ENCODE measurements at regions not wholly inside any gene's neighbourhood (a gene's known extent, or its start where the extent isn't known, plus 50 kb on each side); places are given as distances from the start of the nearest gene placed in this dataset.

GRCh38 chr20:48080583-48080982 lies 295.3 kb upstream of the SULF2 start:
- DNase-seq (ENCODE audit: low spot score) (no peak), FAIRE-seq (no peak), ATAC-seq (no peak)
- no TSS peak for BruUV-seq (replicated peaks)
- Histone ChIP-seq H3K4me1 (ENCODE audit: insufficient read depth, low read length) (no peaks in the 10 kb centered on the region), H3K79me2 (ENCODE audit: insufficient read depth, low read length) (no peaks in the 10 kb centered on the region), H3K27ac (ENCODE audit: extremely low read length, insufficient read depth, low read length) (no peak overlapping the region), H3K36me3 (replicated peaks in 1 of 2; ENCODE audit: control insufficient read depth in 1 of 2, insufficient read depth in 2 of 2, low read length in 2 of 2) (no peaks in the 10 kb centered on the region), H2AFZ (ENCODE audit: low read length) (no peak overlapping the region), H4K20me1 (ENCODE audit: insufficient read depth, low read length) (no peaks in the 10 kb centered on the region), H3K9me3 (ENCODE audit: low read length) (peaks cover 10% of the 10 kb centered on the region; the same call in 1 of the 2 replicates), H3K27me3 (ENCODE audit: control insufficient read depth in 1 of 2, insufficient read depth in 2 of 2, low read length in 2 of 2) (peaks cover 0 to 2% of the 10 kb centered on the region in 2 experiments; a peak in 3 of 5 replicates), H3K4me3 (replicated peaks in 1 of 3; ENCODE audit: insufficient read depth in 1 of 3, low read depth in 2 of 3, low read length in 3 of 3) (no peak overlapping the region), H3K9ac (ENCODE audit: insufficient read depth, low read depth, low read length) (no peak overlapping the region), H3K4me2 (ENCODE audit: low read depth, low read length) (no peak overlapping the region)
- intact Hi-C loops (cut with micrococcal nuclease; ENCODE audit: unreplicated experiment), result no loop called here
- no peak for TF ChIP-seq ZFAT (CRISPR knock-in tag; conservative IDR thresholded peaks at IDR 0.05)
- ChIA-PET CTCF (ENCODE audit: low intra/inter-chr PET ratio, low total read pairs) (no interaction called here), POLR2A (no interaction called here)
- 0% methylated on average over 2 of the region's 2 CpGs for WGBS (ENCODE audit: low lambda C conversion rate)
- in situ Hi-C loops (cut with HindIII; ENCODE audit: extremely low pct_ligation_motif_present, low pct_unique_long_range_greater_than_20kb), result no loop called here

- 9% methylated on average over 5 of the region's 5 CpGs for WGBS (ENCODE audit: low lambda C conversion rate)
- no peak overlapping the region for H3K27ac ChIP-seq (ENCODE audit: extremely low read length, insufficient read depth, low read length)
- ATAC-seq (no peak), DNase-seq (ENCODE audit: low spot score) (no peak), FAIRE-seq (no peak)
- no TSS peak for BruUV-seq (replicated peaks)
- no peak overlapping the region for H3K9ac ChIP-seq (ENCODE audit: insufficient read depth, low read depth, low read length)
- peaks cover 2% of the 10 kb centered on the region; the same call in 1 of the 2 replicates for H3K9me3 ChIP-seq (ENCODE audit: low read length)
- H4K20me1 ChIP-seq (ENCODE audit: insufficient read depth, low read length), result no peaks in the 10 kb centered on the region
- no peak overlapping the region for H3K4me3 ChIP-seq (replicated peaks in 1 of 3; ENCODE audit: insufficient read depth in 1 of 3, low read depth in 2 of 3, low read length in 3 of 3)
- no peaks in the 10 kb centered on the region for H3K36me3 ChIP-seq (replicated peaks in 1 of 2; ENCODE audit: control insufficient read depth in 1 of 2, insufficient read depth in 2 of 2, low read length in 2 of 2)
- H3K79me2 ChIP-seq (ENCODE audit: insufficient read depth, low read length), result no peaks in the 10 kb centered on the region
- intact Hi-C loops (cut with micrococcal nuclease; ENCODE audit: unreplicated experiment), result no loop called here
- TF ChIP-seq RORA (CRISPR knock-in tag; IDR thresholded peaks at IDR 0.05) (no peak), ZNF564 (CRISPR knock-in tag; IDR thresholded peaks at IDR 0.05) (no peak), TAF15 (IDR thresholded peaks at IDR 0.05; ENCODE audit: low read depth, low read length, poor library complexity, severe bottlenecking) (no peak), ELF3 (CRISPR knock-in tag; IDR thresholded peaks at IDR 0.05) (no peak), DPF2 (CRISPR knock-in tag; IDR thresholded peaks at IDR 0.05; ENCODE audit: borderline replicate concordance, low read depth) (no peak), ZNF883 (CRISPR knock-in tag; IDR thresholded peaks at IDR 0.05; ENCODE audit: not compliant biosample characterization) (no peak), UBTF (CRISPR knock-in tag; IDR thresholded peaks at IDR 0.05) (no peak), E2F1 (CRISPR knock-in tag; IDR thresholded peaks at IDR 0.05) (no peak), ZNF280B (CRISPR knock-in tag; IDR thresholded peaks at IDR 0.05; ENCODE audit: borderline replicate concordance) (no peak), CSRNP2 (CRISPR knock-in tag; conservative IDR thresholded peaks at IDR 0.05; ENCODE audit: low read depth) (no peak)
- H2AFZ ChIP-seq (ENCODE audit: low read length), result no peak overlapping the region
- H3K4me2 ChIP-seq (ENCODE audit: low read depth, low read length), result no peak overlapping the region
- POLR2A ChIA-PET, result no interaction called here
- peaks cover 0 to 2% of the 10 kb centered on the region in 2 experiments; a peak in 2 of 5 replicates for H3K27me3 ChIP-seq (ENCODE audit: control insufficient read depth in 1 of 2, insufficient read depth in 2 of 2, low read length in 2 of 2)
- CTCF ChIA-PET (ENCODE audit: low intra/inter-chr PET ratio, low total read pairs), result no interaction called here
- in situ Hi-C loops (cut with HindIII; ENCODE audit: extremely low pct_ligation_motif_present, low pct_unique_long_range_greater_than_20kb), result no loop called here
- no peaks in the 10 kb centered on the region for H3K4me1 ChIP-seq (ENCODE audit: insufficient read depth, low read length)
Measured at GRCh38 chr20:48079028-48079427, 293.7 kb upstream of the SULF2 start.
